Stimulated activated CD4-positive, alpha-beta T cell treated with anti-CD3 and anti-CD28 coated beads, Interleukin-4, amount 100 ng/mL, for 4 hours (primary cell): ENCODE measurements at regions not wholly inside any gene's neighbourhood (a gene's known extent, or its start where the extent isn't known, plus 50 kb on each side); places are given as distances from the start of the nearest gene placed in this dataset.
"Not testable (repeated sequence)": the region's sequence is repeated elsewhere in the genome, so short reads cannot be mapped to it uniquely, and the experiment has no call there.

ENCODE experiments used
- DNase-seq, 2 experiments: peaks; one replicate each; pipeline ENCODE4 v3.0.0-alpha.2; 2020

GRCh38 chr6:99668036-99668705 is 61.5 kb downstream of the PRDM13 start:
- DNase-seq = no peak

GRCh38 chr6:99689916-99690685 is 83.5 kb downstream of the PRDM13 start:
- no peak for DNase-seq

GRCh38 chr6:99702287-99702686 is 95.7 kb downstream of the PRDM13 start:
- DNase-seq = not testable (repeated sequence)

DNA sequence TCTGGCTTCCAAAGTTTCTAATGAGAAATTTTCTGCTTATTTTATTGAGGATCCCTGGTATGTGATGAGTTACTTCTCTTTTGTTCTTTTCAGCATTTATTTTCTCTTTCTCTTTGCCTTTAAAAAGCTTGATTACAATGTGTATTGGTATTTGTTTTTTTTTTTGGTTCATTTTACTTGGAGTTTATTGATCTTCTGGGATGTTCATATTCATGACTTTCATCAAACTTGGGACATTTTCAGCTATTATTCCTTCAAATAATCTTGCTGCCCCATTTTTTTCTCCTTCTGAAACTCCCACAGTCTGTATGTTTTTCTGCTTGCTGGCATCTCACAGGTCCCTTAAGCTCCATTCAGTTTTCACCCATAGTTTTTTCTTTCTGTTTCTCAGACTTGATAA is 102.4 kb downstream of the PRDM13 start:
- DNase-seq = no peak

- no peak for DNase-seq
Observed at GRCh38 chr6:99711302-99711701, 104.7 kb downstream of the PRDM13 start.

GRCh38 chr6:99711925-99712324 is 105.3 kb downstream of the PRDM13 start:
- no peak for DNase-seq

- no peak for DNase-seq
Observed at GRCh38 chr6:99712519-99712918, 105.9 kb downstream of the PRDM13 start.

- DNase-seq = not testable (repeated sequence)
Observed at GRCh38 chr6:99722043-99722442, 115.4 kb downstream of the PRDM13 start.

GRCh38 chr6:99730237-99730636 is 123.6 kb downstream of the PRDM13 start:
- not testable (repeated sequence) for DNase-seq

- no peak for DNase-seq
Observed at GRCh38 chr6:99736302-99736701, 129.7 kb downstream of the PRDM13 start.

GRCh38 chr6:99739526-99739925 is 132.9 kb downstream of the PRDM13 start:
- no peak for DNase-seq

GRCh38 chr6:99741092-99741491 is 134.5 kb downstream of the PRDM13 start:
- no peak for DNase-seq

DNA sequence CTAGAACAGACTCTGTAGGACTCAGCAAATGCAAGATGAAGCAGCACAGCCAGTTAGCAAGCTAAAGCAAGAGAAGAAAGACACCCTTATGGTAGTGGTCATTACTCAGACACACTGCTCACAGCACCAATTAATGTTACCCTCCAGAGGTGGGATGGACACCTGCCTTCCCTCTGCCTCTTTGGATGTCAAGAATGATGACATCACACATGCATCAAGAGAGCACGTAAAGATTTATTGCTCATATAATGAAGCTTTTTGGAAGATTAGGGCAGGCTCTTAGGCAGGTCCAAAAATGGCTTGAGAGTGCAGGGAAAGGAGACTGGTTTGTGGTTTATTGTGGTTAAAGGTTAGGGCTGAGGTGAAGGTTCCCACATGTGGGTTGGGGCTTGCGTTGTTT is 137.0 kb downstream of the PRDM13 start:
- no peak for DNase-seq

DNA sequence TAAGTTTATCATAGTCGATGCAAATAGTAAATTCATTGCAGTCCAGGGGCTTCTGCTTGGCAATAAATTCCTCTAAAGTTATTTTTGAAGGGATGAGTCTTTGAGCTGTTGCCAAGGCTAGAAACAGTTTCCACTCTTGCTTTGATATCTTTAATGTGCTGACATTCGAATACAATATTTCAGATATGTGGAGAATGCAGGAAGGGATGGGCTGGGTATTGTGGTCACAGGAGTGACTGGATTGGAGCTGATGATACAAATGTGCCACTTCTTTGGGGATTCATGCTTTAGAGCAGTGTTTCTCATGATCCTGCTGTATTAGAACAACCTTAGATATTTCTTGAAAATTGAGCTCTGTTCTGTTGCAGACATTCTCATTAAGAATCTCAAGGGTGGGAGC is 139.0 kb downstream of the PRDM13 start:
- no peak for DNase-seq

DNA sequence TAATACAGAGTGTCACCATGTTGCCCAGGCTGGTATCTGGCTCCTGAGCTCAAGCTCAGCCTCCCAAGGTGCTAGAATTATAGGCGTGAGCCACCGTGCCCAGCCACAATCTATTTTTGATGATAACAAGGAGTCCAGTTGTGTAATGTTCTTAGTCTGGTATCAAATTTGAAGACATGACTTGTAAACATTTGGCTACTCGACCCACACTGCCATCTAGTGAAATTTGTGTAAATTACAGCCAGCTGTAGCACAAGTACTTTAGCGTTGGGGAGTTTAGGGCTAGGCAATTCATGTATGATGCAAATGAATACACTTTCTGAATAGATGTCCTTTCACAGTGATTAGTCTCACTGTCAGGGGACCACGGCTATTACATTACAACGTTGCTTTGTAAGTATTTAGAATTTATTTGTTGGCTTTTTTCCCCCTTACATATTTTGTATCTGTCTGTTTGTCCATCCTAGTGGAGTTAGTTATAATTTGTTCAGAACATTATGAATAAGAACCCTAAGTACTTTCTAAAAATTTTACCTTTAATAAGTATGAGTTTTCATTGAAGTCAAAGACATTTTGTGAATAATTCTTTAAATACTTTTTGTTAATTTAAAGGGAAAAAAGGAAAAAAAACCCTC is 139.7 kb downstream of the PRDM13 start:
- peak; percentile 5 to 39 for DNase-seq

DNA sequence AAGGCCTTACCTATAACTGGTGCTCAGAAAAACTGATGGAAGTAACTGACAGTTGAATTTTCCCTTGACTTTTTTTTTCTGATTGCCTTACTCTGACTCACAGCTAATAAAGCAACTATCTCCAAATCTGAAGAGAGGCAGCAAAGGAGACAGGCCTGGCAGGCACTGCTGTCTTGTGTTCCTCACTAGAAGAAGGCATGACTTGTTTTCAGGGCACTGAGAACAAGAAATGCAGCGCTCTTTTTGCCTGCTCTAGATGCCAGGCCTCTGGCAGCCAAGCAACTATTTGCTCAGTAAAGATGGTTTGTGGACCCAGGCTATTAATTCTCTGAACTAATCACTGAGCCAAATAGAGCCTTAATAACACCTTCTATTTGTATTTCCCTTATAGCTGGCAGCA is 155.1 kb downstream of the PRDM13 start:
- DNase-seq = no peak

GRCh38 chr6:99768166-99768565 is 161.5 kb downstream of the PRDM13 start:
- DNase-seq = no peak

DNA sequence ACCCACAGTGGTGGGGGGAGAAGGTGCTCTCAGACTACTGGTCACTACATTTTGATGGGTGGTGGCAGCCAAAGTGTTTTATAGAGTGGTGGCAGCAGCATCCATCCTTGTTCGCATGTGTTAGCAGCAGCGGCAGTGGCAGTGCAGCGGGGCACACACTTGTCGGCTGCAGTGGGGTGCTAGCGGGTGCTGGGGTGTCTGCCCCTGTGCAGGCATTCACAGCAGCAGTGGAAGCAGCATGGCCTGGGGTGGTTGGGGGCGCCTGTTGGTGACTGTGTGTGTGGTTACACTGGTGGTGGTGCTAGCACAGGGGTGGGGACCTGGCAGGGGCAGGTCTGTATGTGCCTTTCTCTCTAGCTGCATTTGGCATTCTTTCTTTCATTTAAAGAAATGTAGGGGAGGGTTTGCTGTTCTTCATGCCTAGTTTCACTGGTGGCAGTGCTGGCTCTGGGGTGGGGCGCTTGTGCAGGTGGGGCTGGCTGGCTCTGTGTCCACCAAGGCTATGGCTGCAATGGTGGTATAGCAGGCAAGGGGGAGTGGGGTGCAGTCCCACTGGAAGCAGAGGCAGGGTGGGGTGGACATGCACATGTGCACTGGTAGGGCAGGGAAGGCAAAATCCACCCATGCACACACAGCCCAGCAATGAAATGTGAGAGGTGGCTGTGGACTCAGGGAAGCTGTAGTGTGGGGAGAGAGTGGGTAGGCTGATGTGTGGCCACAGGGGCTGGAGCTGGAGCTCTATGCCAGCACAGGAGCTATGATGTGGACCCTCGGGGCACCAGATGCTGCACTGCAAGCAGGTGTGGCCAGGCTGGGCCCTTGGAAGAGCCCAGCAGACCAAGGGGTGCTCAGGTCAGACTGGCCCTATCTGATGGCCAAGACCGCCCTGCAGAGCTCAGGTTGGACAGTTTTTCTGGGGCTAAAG is 173.3 kb downstream of the PRDM13 start:
- DNase-seq = no peak

GRCh38 chr6:99780556-99780885 is 173.9 kb downstream of the PRDM13 start:
- DNase-seq = no peak

- DNase-seq = no peak
Observed at GRCh38 chr6:99789767-99790166, 183.1 kb downstream of the PRDM13 start.

DNA sequence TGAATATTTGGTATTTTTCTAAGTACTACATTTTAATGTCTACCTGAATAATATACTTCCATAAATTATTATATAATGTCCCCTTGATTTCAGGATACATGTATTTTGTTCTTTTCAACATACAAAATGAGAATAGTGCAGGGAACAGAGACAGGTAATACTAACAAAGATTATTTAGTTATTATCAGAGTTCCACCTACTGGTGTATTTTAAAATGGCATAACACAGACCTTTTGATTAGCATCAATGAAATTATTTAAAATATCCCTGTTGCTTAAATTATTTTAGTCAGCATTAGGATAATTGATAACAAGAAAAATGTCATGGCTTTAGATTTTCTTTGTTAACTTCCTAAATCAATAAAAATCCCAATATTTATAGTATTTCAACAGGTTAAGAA is 184.0 kb downstream of the PRDM13 start:
- DNase-seq = no peak

GRCh38 chr6:99801805-99802204 is 192.2 kb downstream of the MCHR2 start:
- no peak for DNase-seq

- no peak for DNase-seq
Observed at GRCh38 chr6:99802396-99803031, 191.5 kb downstream of the MCHR2 start.
